PC-9 (cell line): ENCODE measurements at regions not wholly inside any gene's neighbourhood (a gene's known extent, or its start where the extent isn't known, plus 50 kb on each side); places are given as distances from the start of the nearest gene placed in this dataset.

ENCODE experiments used
- BruUV-seq: library from RNA; stranded (reverse); fragments of 400-500 nt; replicated peaks from 2 replicates; lab custom pipeline; 2021; lab: Mats Ljungman, UMichigan
- CTCF ChIA-PET: fragments of 300-600 bp; sonication (Branson Sonifier 250); formaldehyde crosslinking; loops from one replicate; lab custom pipeline; 2022; ENCODE audit warnings: antibody characterized with exemption; lab: Charles Lee
- POLR2A ChIA-PET: fragments of 300-600 bp; sonication (Branson Sonifier 250); formaldehyde crosslinking; loops from one replicate; lab custom pipeline; 2022; ENCODE audit warnings: antibody characterized with exemption; ENCODE audit not compliant: unreplicated experiment; lab: Charles Lee
- DNase-seq, 2 experiments: peaks; one replicate each; pipeline versions ENCODE4 v3.0.0 to v3.0.0-alpha.2; 2015 to 2022; ENCODE audit warnings: mixed read lengths in 1 of 2
- H2AFZ ChIP-seq: fragments of 200-600 bp; sonication (generic); 2 replicates; pipeline ENCODE4 v1.8.1; 2017; ENCODE audit warnings: antibody characterized with exemption
- H3F3A ChIP-seq: fragments of 200-600 bp; sonication (generic); 2 replicates; pipeline ENCODE4 v1.8.1; 2017; ENCODE audit warnings: antibody characterized with exemption, mild to moderate bottlenecking, low read depth; ENCODE audit not compliant: insufficient read depth
- H3K27ac ChIP-seq: fragments of 200-600 bp; sonication (generic); 2 replicates; pipeline ENCODE4 v1.6.1; 2016; ENCODE audit warnings: mixed run types
- H3K27me3 ChIP-seq: fragments of 200-600 bp; sonication (generic); 2 replicates; pipeline ENCODE4 v1.6.1; 2016; ENCODE audit warnings: low read depth, mixed run types; ENCODE audit not compliant: insufficient read depth
- H3K36me3 ChIP-seq: fragments of 200-600 bp; sonication (generic); 2 replicates; pipeline ENCODE4 v1.6.1; 2016; ENCODE audit warnings: low read depth, mixed run types
- H3K4me1 ChIP-seq: fragments of 200-600 bp; sonication (generic); replicated peaks from 2 replicates; pipeline ENCODE4 v1.6.1; 2016; ENCODE audit warnings: mixed run types; ENCODE audit not compliant: insufficient read depth
- H3K4me2 ChIP-seq: fragments of 200-600 bp; sonication (generic); 2 replicates; pipeline ENCODE4 v1.6.1; 2017; ENCODE audit warnings: mixed run types
- H3K4me3 ChIP-seq: fragments of 200-600 bp; sonication (generic); 2 replicates; pipeline ENCODE4 v1.6.1; 2016; ENCODE audit warnings: mixed run types
- H3K79me2 ChIP-seq: fragments of 200-600 bp; sonication (generic); 2 replicates; pipeline ENCODE4 v1.6.1; 2017; ENCODE audit warnings: low read depth, mixed run types
- H3K9me2 ChIP-seq: fragments of 200-600 bp; sonication (generic); 2 replicates; pipeline ENCODE4 v1.8.1; 2017; ENCODE audit warnings: mild to moderate bottlenecking; ENCODE audit not compliant: insufficient read depth
- H3K9me3 ChIP-seq: fragments of 200-600 bp; sonication (generic); 2 replicates; pipeline ENCODE4 v1.8.1; 2016; ENCODE audit warnings: low read depth; ENCODE audit not compliant: insufficient read depth
- H4K20me1 ChIP-seq: fragments of 200-600 bp; sonication (generic); 2 replicates; pipeline ENCODE4 v1.8.1; 2017; ENCODE audit not compliant: insufficient read depth
- EZH2 ChIP-seq: fragments of 200-600 bp; sonication (generic); IDR thresholded peaks from 2 replicates; pipeline ENCODE4 v1.8.0; 2017; ENCODE audit warnings: antibody characterized with exemption, low read depth
- intact Hi-C: fragments of 100-400 bp; cut with micrococcal nuclease; formaldehyde crosslinking; loops from one replicate; pipeline ENCODE4 v1.10.0; 2022; ENCODE audit not compliant: unreplicated experiment
- TF ChIP-seq, protein P1 (sequence below): fragments of 200-600 bp; sonication (generic); conservative IDR thresholded peaks from 2 replicates; pipeline ENCODE4 v1.6.1; 2017; ENCODE audit warnings: mixed run types, antibody characterized with exemption, mild to moderate bottlenecking, moderate library complexity

DNA sequence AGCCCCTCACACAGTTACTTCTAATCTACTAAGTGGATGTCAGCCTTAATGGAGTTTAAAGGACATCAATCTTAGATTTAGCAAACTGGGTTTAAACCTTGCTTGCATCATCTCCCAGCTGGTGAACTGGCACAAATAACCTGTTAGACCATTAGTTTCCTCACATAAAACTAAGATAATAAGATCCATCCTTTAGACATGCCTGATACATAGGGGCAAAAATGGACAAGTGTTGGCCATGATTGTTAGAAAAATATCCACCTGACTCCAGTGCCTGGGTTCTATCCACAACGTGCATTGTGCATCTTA lies 439.1 kb downstream of the TNS3 start:
- no peak overlapping the region for H2AFZ ChIP-seq
- no peak overlapping the region for H3K27ac ChIP-seq
- DNase-seq, result no peak
- H3K9me2 ChIP-seq, result no peaks in the 10 kb centered on the region
- H3K4me1 ChIP-seq, result no peaks in the 10 kb centered on the region
- intact Hi-C loops, result no loop called here
- no TSS peak for BruUV-seq
- no peaks in the 10 kb centered on the region for H3K79me2 ChIP-seq
- no peaks in the 10 kb centered on the region for H3F3A ChIP-seq
- no peaks in the 10 kb centered on the region for H3K36me3 ChIP-seq
- no peaks in the 10 kb centered on the region for H3K9me3 ChIP-seq
- POLR2A ChIA-PET, result no interaction called here
- no peaks in the 10 kb centered on the region for H4K20me1 ChIP-seq
- TF ChIP-seq, protein P1, sequence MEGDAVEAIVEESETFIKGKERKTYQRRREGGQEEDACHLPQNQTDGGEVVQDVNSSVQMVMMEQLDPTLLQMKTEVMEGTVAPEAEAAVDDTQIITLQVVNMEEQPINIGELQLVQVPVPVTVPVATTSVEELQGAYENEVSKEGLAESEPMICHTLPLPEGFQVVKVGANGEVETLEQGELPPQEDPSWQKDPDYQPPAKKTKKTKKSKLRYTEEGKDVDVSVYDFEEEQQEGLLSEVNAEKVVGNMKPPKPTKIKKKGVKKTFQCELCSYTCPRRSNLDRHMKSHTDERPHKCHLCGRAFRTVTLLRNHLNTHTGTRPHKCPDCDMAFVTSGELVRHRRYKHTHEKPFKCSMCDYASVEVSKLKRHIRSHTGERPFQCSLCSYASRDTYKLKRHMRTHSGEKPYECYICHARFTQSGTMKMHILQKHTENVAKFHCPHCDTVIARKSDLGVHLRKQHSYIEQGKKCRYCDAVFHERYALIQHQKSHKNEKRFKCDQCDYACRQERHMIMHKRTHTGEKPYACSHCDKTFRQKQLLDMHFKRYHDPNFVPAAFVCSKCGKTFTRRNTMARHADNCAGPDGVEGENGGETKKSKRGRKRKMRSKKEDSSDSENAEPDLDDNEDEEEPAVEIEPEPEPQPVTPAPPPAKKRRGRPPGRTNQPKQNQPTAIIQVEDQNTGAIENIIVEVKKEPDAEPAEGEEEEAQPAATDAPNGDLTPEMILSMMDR, result no peak
- no peak for TF ChIP-seq EZH2
- CTCF ChIA-PET, result interaction anchor here (0.6 kb wide), 1 partner anchor 1234 kb away, joined by 3 read pairs; no protein-coding TSS in a partner anchor
- H3K4me3 ChIP-seq, result no peak overlapping the region
- H3K4me2 ChIP-seq, result no peak overlapping the region
- H3K27me3 ChIP-seq, result no peaks in the 10 kb centered on the region

DNA sequence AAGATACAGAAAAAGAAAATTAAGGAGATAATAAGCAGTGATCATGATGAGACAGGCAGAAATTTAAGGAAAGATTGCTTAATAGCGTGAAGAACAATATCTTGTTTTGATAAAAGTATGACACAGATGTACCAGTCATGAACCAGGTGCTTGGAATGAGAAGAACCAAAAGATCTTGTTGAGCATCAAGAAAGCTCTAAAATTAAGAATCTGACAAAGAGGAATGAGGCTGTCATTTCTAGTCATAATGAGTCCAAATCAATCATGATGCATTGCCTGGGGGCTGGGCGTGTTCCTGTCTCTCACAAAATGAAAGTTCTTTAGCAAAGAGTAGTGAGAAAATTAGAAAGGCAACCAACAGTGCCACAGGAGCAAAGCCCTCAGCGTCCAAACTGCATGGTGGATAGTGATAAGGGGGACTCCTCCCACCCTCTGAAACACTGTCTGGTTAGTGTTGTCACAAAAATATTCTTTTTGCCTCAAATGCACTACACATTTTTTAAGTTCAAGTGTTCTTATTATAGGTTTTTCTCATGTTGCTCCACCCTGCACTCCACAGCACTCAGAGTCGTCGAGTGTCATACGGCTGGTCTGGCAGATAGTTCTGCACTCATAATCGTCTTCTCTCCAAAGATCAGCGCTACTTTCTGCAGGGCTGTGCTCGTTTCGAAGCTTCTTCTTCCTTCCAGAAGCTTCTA lies 439.6 kb downstream of the TNS3 start:
- H4K20me1 ChIP-seq, result no peaks in the 10 kb centered on the region
- H3K4me1 ChIP-seq, result no peaks in the 10 kb centered on the region
- no peak overlapping the region for H3K4me2 ChIP-seq
- no peak for TF ChIP-seq EZH2
- TF ChIP-seq, protein P1, result no peak
- no peak overlapping the region for H3K27ac ChIP-seq
- no peaks in the 10 kb centered on the region for H3K36me3 ChIP-seq
- no peaks in the 10 kb centered on the region for H3K27me3 ChIP-seq
- no peak overlapping the region for H3K4me3 ChIP-seq
- CTCF ChIA-PET, result no interaction called here
- H3F3A ChIP-seq, result no peaks in the 10 kb centered on the region
- BruUV-seq, result no TSS peak
- intact Hi-C loops, result no loop called here
- POLR2A ChIA-PET, result no interaction called here
- H3K9me3 ChIP-seq, result no peaks in the 10 kb centered on the region
- no peaks in the 10 kb centered on the region for H3K9me2 ChIP-seq
- H2AFZ ChIP-seq, result no peak overlapping the region
- no peaks in the 10 kb centered on the region for H3K79me2 ChIP-seq
- no peak for DNase-seq

DNA sequence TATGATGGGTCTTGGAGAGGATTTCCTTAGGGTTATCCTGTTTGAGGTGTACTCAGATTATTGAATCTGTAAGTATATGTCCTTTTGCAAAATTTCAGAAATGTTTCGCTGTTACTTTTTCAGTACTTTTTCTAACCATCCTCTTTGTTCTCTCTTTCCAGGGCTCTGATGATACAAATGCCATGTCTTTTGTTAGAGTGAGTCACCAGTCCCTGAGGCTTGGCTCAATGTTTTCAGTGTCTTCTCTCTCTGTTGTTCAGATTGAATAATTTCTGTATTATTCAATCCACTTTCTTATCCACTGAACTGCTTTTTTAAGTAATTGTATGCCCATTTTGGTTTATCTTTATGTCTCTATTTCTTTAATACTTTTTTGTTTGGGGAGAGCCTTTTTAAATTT lies 449.4 kb downstream of the TNS3 start:
- Histone ChIP-seq H3K4me1 (no peaks in the 10 kb centered on the region), H3K27me3 (no peaks in the 10 kb centered on the region), H4K20me1 (no peaks in the 10 kb centered on the region), H3K9me3 (no peaks in the 10 kb centered on the region), H3K27ac (no peak overlapping the region), H3K36me3 (no peaks in the 10 kb centered on the region), H3K79me2 (no peaks in the 10 kb centered on the region), H3K9me2 (no peaks in the 10 kb centered on the region; the same call in 1 of the 2 replicates), H2AFZ (no peak overlapping the region), H3K4me3 (no peak overlapping the region), H3K4me2 (no peak overlapping the region), H3F3A (no peaks in the 10 kb centered on the region)
- no TSS peak for BruUV-seq
- ChIA-PET POLR2A (no interaction called here), CTCF (no interaction called here)
- intact Hi-C loops, result loop anchor here (10.0 kb wide), 1 partner anchor 128 kb away; no protein-coding TSS in a partner anchor
- no peak for TF ChIP-seq EZH2
- TF ChIP-seq, protein P1, result no peak
- no peak for DNase-seq
